ENCODE measurements at regions not wholly inside any gene's neighbourhood (a gene's known extent, or its start where the extent isn't known, plus 50 kb on each side); places are given as distances from the start of the nearest gene placed in this dataset.

- TF ChIP-seq CREB1 (CRISPR knock-in tag; IDR thresholded peaks at IDR 0.05; ENCODE audit: low read depth): no peak
- TF ChIP-seq, protein P1, sequence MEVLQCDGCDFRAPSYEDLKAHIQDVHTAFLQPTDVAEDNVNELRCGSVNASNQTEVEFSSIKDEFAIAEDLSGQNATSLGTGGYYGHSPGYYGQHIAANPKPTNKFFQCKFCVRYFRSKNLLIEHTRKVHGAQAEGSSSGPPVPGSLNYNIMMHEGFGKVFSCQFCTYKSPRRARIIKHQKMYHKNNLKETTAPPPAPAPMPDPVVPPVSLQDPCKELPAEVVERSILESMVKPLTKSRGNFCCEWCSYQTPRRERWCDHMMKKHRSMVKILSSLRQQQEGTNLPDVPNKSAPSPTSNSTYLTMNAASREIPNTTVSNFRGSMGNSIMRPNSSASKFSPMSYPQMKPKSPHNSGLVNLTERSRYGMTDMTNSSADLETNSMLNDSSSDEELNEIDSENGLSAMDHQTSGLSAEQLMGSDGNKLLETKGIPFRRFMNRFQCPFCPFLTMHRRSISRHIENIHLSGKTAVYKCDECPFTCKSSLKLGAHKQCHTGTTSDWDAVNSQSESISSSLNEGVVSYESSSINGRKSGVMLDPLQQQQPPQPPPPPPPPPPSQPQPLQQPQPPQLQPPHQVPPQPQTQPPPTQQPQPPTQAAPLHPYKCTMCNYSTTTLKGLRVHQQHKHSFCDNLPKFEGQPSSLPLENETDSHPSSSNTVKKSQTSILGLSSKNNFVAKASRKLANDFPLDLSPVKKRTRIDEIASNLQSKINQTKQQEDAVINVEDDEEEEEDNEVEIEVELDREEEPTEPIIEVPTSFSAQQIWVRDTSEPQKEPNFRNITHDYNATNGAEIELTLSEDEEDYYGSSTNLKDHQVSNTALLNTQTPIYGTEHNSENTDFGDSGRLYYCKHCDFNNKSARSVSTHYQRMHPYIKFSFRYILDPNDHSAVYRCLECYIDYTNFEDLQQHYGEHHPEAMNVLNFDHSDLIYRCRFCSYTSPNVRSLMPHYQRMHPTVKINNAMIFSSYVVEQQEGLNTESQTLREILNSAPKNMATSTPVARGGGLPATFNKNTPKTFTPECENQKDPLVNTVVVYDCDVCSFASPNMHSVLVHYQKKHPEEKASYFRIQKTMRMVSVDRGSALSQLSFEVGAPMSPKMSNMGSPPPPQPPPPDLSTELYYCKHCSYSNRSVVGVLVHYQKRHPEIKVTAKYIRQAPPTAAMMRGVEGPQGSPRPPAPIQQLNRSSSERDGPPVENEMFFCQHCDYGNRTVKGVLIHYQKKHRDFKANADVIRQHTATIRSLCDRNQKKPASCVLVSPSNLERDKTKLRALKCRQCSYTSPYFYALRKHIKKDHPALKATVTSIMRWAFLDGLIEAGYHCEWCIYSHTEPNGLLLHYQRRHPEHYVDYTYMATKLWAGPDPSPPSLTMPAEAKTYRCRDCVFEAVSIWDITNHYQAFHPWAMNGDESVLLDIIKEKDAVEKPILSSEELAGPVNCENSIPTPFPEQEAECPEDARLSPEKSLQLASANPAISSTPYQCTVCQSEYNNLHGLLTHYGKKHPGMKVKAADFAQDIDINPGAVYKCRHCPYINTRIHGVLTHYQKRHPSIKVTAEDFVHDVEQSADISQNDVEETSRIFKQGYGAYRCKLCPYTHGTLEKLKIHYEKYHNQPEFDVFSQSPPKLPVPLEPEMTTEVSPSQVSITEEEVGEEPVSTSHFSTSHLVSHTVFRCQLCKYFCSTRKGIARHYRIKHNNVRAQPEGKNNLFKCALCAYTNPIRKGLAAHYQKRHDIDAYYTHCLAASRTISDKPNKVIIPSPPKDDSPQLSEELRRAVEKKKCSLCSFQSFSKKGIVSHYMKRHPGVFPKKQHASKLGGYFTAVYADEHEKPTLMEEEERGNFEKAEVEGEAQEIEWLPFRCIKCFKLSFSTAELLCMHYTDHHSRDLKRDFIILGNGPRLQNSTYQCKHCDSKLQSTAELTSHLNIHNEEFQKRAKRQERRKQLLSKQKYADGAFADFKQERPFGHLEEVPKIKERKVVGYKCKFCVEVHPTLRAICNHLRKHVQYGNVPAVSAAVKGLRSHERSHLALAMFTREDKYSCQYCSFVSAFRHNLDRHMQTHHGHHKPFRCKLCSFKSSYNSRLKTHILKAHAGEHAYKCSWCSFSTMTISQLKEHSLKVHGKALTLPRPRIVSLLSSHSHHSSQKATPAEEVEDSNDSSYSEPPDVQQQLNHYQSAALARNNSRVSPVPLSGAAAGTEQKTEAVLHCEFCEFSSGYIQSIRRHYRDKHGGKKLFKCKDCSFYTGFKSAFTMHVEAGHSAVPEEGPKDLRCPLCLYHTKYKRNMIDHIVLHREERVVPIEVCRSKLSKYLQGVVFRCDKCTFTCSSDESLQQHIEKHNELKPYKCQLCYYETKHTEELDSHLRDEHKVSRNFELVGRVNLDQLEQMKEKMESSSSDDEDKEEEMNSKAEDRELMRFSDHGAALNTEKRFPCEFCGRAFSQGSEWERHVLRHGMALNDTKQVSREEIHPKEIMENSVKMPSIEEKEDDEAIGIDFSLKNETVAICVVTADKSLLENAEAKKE (CRISPR knock-in tag; IDR thresholded peaks at IDR 0.05): peak; percentile 61; the same call in 1 of the 2 replicates
- Mint-ChIP-seq H3K9me3 (no peaks in the 10 kb centered on the region; the same call in 2 of the 3 replicates), H3K27me3 (ENCODE audit: insufficient read depth, low read depth, poor library complexity) (peaks cover 8% of the 10 kb centered on the region), H3K4me3 (no peak overlapping the region), H3K4me1 (peaks cover 21% of the 10 kb centered on the region), H3K27ac (no peak overlapping the region), H3K36me3 (ENCODE audit: low read depth) (no peaks in the 10 kb centered on the region)
- H3K4me3 ChIP-seq: no peak overlapping the region
- H4K20me1 ChIP-seq (replicated peaks; ENCODE audit: insufficient read depth): no peaks in the 10 kb centered on the region
- no peaks in the 10 kb centered on the region for H3K79me2 ChIP-seq (replicated peaks; ENCODE audit: insufficient read depth)
- H3K9me2 ChIP-seq (ENCODE audit: insufficient read depth): no peaks in the 10 kb centered on the region; the same call in 1 of the 2 replicates
- peaks cover 17% of the 10 kb centered on the region for H3K4me1 ChIP-seq (ENCODE audit: insufficient read depth)
- H3K4me2 ChIP-seq: peak overlapping the region; percentile 55
- no peaks in the 10 kb centered on the region for H3K27me3 ChIP-seq (ENCODE audit: insufficient read depth)
- H2AFZ ChIP-seq: no peak overlapping the region
- H3F3A ChIP-seq (replicated peaks; ENCODE audit: low read depth): no peaks in the 10 kb centered on the region
- DNase-seq (ENCODE audit: low spot score): peak; percentile 19
- ATAC-seq: peak; percentile 76
- no peaks in the 10 kb centered on the region for H3K36me3 ChIP-seq (ENCODE audit: insufficient read depth)
- no peak overlapping the region for H3K27ac ChIP-seq (ENCODE audit: low read depth)
These were observed 293.3 kb downstream of the ADRA2A start for GRCh38 chr10:111370101-111370500.

DNA sequence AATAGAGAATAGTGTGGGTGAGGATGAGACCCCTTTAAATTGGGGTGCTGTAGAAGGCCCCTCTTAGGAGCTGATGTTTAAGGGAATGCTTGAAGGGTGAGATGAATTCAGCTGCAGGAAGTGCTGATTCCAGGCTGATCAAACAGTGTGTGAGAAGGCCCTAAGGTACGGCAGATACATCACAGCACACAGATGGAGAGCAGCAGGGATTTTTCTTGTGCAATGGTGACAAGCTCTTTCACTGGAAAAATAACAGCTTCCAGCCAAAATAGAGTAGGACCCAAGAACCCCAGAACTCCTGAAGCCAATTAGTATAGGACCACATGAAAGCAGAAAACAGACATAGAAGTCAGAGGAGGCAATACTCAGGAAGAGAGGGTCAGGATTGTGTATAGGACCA, 296.9 kb downstream of the ADRA2A start:
- H3K36me3 ChIP-seq (ENCODE audit: insufficient read depth): no peaks in the 10 kb centered on the region
- Mint-ChIP-seq H3K36me3 (ENCODE audit: low read depth) (no peaks in the 10 kb centered on the region), H3K27me3 (ENCODE audit: insufficient read depth, low read depth, poor library complexity) (peaks cover 11% of the 10 kb centered on the region), H3K27ac (no peak overlapping the region), H3K4me3 (no peak overlapping the region), H3K9me3 (no peaks in the 10 kb centered on the region; the same call in 2 of the 3 replicates), H3K4me1 (peaks cover 21% of the 10 kb centered on the region)
- H4K20me1 ChIP-seq (replicated peaks; ENCODE audit: insufficient read depth): no peaks in the 10 kb centered on the region
- H3K27me3 ChIP-seq (ENCODE audit: insufficient read depth): no peaks in the 10 kb centered on the region
- ATAC-seq: no peak
- no peak overlapping the region for H3K4me2 ChIP-seq
- H3K4me1 ChIP-seq (ENCODE audit: insufficient read depth): peaks cover 17% of the 10 kb centered on the region
- no peaks in the 10 kb centered on the region for H3K79me2 ChIP-seq (replicated peaks; ENCODE audit: insufficient read depth)
- no peaks in the 10 kb centered on the region for H3F3A ChIP-seq (replicated peaks; ENCODE audit: low read depth)
- H2AFZ ChIP-seq: no peak overlapping the region
- no peak for DNase-seq (ENCODE audit: low spot score)
- no peak overlapping the region for H3K27ac ChIP-seq (ENCODE audit: low read depth)
- H3K9me2 ChIP-seq (ENCODE audit: insufficient read depth): peaks cover 5% of the 10 kb centered on the region; the same call in 1 of the 2 replicates
- no peak overlapping the region for H3K4me3 ChIP-seq
- no peak for TF ChIP-seq ETS1 (IDR thresholded peaks at IDR 0.05)
- TF ChIP-seq ZNF331 (CRISPR knock-in tag; IDR thresholded peaks at IDR 0.05; ENCODE audit: low read depth): no peak
- no peak for TF ChIP-seq STAT1 (IDR thresholded peaks at IDR 0.05; ENCODE audit: unreplicated experiment)
- TF ChIP-seq NANOG (IDR thresholded peaks at IDR 0.05; ENCODE audit: borderline replicate concordance): no peak
- no peak for TF ChIP-seq EZH2 (IDR thresholded peaks at IDR 0.05; ENCODE audit: low read depth, unreplicated experiment)
- TF ChIP-seq, protein P2, sequence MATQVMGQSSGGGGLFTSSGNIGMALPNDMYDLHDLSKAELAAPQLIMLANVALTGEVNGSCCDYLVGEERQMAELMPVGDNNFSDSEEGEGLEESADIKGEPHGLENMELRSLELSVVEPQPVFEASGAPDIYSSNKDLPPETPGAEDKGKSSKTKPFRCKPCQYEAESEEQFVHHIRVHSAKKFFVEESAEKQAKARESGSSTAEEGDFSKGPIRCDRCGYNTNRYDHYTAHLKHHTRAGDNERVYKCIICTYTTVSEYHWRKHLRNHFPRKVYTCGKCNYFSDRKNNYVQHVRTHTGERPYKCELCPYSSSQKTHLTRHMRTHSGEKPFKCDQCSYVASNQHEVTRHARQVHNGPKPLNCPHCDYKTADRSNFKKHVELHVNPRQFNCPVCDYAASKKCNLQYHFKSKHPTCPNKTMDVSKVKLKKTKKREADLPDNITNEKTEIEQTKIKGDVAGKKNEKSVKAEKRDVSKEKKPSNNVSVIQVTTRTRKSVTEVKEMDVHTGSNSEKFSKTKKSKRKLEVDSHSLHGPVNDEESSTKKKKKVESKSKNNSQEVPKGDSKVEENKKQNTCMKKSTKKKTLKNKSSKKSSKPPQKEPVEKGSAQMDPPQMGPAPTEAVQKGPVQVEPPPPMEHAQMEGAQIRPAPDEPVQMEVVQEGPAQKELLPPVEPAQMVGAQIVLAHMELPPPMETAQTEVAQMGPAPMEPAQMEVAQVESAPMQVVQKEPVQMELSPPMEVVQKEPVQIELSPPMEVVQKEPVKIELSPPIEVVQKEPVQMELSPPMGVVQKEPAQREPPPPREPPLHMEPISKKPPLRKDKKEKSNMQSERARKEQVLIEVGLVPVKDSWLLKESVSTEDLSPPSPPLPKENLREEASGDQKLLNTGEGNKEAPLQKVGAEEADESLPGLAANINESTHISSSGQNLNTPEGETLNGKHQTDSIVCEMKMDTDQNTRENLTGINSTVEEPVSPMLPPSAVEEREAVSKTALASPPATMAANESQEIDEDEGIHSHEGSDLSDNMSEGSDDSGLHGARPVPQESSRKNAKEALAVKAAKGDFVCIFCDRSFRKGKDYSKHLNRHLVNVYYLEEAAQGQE (IDR thresholded peaks at IDR 0.05; ENCODE audit: unreplicated experiment): no peak
- no peak for TF ChIP-seq EZH2phosphoT487 (IDR thresholded peaks at IDR 0.05; ENCODE audit: unreplicated experiment)
